Mammary epithelial cell (primary cell): ENCODE measurements at regions not wholly inside any gene's neighbourhood (a gene's known extent, or its start where the extent isn't known, plus 50 kb on each side); places are given as distances from the start of the nearest gene placed in this dataset.

Experiments
- CTCF ChIP-seq, 2 donors: IDR thresholded peaks in 1 of 2; conservative IDR thresholded peaks in 1 of 2; 2 replicates each; pipeline ENCODE4 v1.5.1; 2011 to 2012; ENCODE audit warnings: inconsistent platforms in 2 of 2, low read length in 2 of 2, mild to moderate bottlenecking in 2 of 2, control low read depth in 1 of 2, low read depth in 1 of 2; ENCODE audit not compliant: insufficient read depth in 1 of 2; ENCODE audit errors: extremely low read depth in 1 of 2
- EZH2 ChIP-seq: IDR thresholded peaks from 2 replicates; pipeline ENCODE4 v1.6.1; 2012; ENCODE audit warnings: low read length, inconsistent platforms, borderline replicate concordance

GRCh38 chr2:502831-503230 lies 174.4 kb downstream of the TMEM18 start:
- TF ChIP-seq CTCF (conservative IDR thresholded peaks at IDR 0.05 in 1 of 2, IDR thresholded peaks at IDR 0.05 in 1 of 2; ENCODE audit: extremely low read depth in 1 of 2, insufficient read depth in 1 of 2, low read depth in 1 of 2, low read length in 2 of 2) = no peak
- TF ChIP-seq EZH2 = no peak
